Body of pancreas (tissue), 4 donors: ENCODE measurements at regions not wholly inside any gene's neighbourhood (a gene's known extent, or its start where the extent isn't known, plus 50 kb on each side); places are given as distances from the start of the nearest gene placed in this dataset.
"Not testable (repeated sequence)": the region's sequence is repeated elsewhere in the genome, so short reads cannot be mapped to it uniquely, and the experiment has no call there.

Experiments
- CTCF ChIP-seq, 7 experiments: fragments of 450-650 bp in 4 of 7; fragments of 200-600 bp in 3 of 7; sonication (generic) in 3 of 7; IDR thresholded peaks; one replicate each; pipeline ENCODE4 v1.5.1; 2016 to 2019; ENCODE audit warnings: antibody characterized with exemption in 7 of 7
- POLR2A ChIP-seq, 3 donors: fragments of 450-650 bp; IDR thresholded peaks; one replicate each; pipeline ENCODE4 v1.6.1; 2016; ENCODE audit warnings: antibody characterized with exemption in 3 of 3, mild to moderate bottlenecking in 2 of 3

- not testable (repeated sequence) for TF ChIP-seq CTCF, POLR2A (IDR thresholded peaks at IDR 0.05)
These were observed 97.4 kb upstream of the APCDD1 start for GRCh38 chr18:10356999-10357398.
